Neural progenitor cell (in vitro differentiated cells): ENCODE measurements at regions not wholly inside any gene's neighbourhood (a gene's known extent, or its start where the extent isn't known, plus 50 kb on each side); places are given as distances from the start of the nearest gene placed in this dataset.

Source experiments
- EZH2 ChIP-seq: fragments of 200-600 bp; sonication (generic); IDR thresholded peaks from 2 replicates; pipeline ENCODE4 v1.6.1; 2017; ENCODE audit warnings: antibody characterized with exemption, mild to moderate bottlenecking, moderate library complexity
- EZH2phosphoT487 ChIP-seq: fragments of 200-600 bp; sonication (generic); IDR thresholded peaks from 2 replicates; pipeline ENCODE4 v1.6.1; 2017; ENCODE audit warnings: antibody characterized with exemption
- TF ChIP-seq, protein P1 (sequence below): fragments of 200-600 bp; sonication (generic); IDR thresholded peaks from 2 replicates; pipeline ENCODE4 v1.5.1; 2017; ENCODE audit warnings: antibody characterized with exemption, mild to moderate bottlenecking

GRCh38 chr3:144677103-144677502 lies 705.5 kb downstream of the DIPK2A start:
- TF ChIP-seq EZH2 (no peak), EZH2phosphoT487 (no peak)
- TF ChIP-seq, protein P1, sequence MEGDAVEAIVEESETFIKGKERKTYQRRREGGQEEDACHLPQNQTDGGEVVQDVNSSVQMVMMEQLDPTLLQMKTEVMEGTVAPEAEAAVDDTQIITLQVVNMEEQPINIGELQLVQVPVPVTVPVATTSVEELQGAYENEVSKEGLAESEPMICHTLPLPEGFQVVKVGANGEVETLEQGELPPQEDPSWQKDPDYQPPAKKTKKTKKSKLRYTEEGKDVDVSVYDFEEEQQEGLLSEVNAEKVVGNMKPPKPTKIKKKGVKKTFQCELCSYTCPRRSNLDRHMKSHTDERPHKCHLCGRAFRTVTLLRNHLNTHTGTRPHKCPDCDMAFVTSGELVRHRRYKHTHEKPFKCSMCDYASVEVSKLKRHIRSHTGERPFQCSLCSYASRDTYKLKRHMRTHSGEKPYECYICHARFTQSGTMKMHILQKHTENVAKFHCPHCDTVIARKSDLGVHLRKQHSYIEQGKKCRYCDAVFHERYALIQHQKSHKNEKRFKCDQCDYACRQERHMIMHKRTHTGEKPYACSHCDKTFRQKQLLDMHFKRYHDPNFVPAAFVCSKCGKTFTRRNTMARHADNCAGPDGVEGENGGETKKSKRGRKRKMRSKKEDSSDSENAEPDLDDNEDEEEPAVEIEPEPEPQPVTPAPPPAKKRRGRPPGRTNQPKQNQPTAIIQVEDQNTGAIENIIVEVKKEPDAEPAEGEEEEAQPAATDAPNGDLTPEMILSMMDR, result no peak
